ENCODE measurements at regions not wholly inside any gene's neighbourhood (a gene's known extent, or its start where the extent isn't known, plus 50 kb on each side); places are given as distances from the start of the nearest gene placed in this dataset.

GRCh38 chr13:23985060-23985459 is 87.8 kb upstream of the C1QTNF9B start (continued):
- TF ChIP-seq, protein P1, sequence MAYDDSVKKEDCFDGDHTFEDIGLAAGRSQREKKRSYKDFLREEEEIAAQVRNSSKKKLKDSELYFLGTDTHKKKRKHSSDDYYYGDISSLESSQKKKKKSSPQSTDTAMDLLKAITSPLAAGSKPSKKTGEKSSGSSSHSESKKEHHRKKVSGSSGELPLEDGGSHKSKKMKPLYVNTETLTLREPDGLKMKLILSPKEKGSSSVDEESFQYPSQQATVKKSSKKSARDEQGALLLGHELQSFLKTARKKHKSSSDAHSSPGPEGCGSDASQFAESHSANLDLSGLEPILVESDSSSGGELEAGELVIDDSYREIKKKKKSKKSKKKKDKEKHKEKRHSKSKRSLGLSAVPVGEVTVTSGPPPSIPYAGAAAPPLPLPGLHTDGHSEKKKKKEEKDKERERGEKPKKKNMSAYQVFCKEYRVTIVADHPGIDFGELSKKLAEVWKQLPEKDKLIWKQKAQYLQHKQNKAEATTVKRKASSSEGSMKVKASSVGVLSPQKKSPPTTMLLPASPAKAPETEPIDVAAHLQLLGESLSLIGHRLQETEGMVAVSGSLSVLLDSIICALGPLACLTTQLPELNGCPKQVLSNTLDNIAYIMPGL (CRISPR knock-in tag; IDR thresholded peaks at IDR 0.05; ENCODE audit: borderline replicate concordance), result no peak
- no peak for TF ChIP-seq SREBF2 (IDR thresholded peaks at IDR 0.05)
- no peak for TF ChIP-seq TP53 (CRISPR knock-in tag; IDR thresholded peaks at IDR 0.05)
- no peak for TF ChIP-seq ZFP36 (IDR thresholded peaks at IDR 0.05; ENCODE audit: borderline replicate concordance, partially characterized antibody)
- TF ChIP-seq CHD2 (IDR thresholded peaks at IDR 0.05; ENCODE audit: low read length, partially characterized antibody), result no peak
- no peak for TF ChIP-seq FOSB (CRISPR knock-in tag; IDR thresholded peaks at IDR 0.05)
- TF ChIP-seq CBX2 (IDR thresholded peaks at IDR 0.05; ENCODE audit: borderline replicate concordance, low read depth), result no peak
- no peak for TF ChIP-seq NR3C1 (IDR thresholded peaks at IDR 0.05)

DNA sequence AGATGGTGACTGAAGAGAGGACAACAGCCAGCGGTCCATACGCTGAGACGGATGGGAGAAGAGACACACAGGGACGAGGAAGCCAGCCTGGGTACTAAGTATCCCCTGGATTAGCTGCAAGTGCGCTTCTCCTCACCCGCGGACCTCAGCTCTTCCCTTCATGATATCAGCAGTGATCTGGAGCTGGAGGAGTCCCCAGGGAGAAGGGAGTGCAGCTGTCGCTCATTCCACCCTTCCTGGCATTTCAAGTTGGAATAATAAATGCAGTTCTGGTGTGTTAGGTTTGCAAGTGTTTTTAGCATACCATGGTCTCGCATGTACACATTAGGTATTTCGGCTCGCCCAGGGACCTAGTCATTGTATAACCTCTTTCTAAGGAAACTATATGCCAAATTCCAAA is 88.5 kb upstream of the C1QTNF9B start:
- no peak for FAIRE-seq

DNA sequence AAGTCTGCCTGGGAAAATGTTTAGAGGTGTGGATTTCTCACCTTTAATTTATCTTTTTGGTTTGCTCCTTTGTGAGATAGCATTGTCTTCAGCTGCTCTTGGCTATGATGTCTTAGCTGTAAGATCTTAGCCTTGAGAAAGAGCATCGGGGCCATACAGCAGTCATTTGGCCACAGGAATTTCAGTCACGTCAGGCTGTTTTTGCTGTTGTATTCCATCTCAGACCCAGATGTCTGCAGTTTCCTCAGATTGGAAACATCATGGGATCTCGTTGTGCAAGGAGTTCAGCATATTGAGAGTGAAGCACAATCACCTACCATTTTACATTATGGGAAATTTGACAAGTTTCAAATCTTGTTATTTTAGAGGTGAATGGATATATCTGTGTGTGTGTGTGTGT is 89.3 kb upstream of the C1QTNF9B start:
- ChIA-PET CTCF (no interaction called here), POLR2A (no interaction called here)
- H3K27ac ChIP-seq, result no peak overlapping the region
- no peaks in the 10 kb centered on the region for H3K9me3 ChIP-seq
- no peak overlapping the region for H3K4me2 ChIP-seq
- H3K4me3 ChIP-seq, result no peak overlapping the region
- H3K4me1 ChIP-seq, result no peaks in the 10 kb centered on the region
- DNase-seq (ENCODE audit: low read depth in 1 of 2, low spot score in 1 of 2) (no peak), FAIRE-seq (no peak), ATAC-seq (no peak)
- 54% methylated on average over 3 of the region's 3 CpGs for WGBS (ENCODE audit: missing lambda C conversion rate)
- TF ChIP-seq, protein P2, sequence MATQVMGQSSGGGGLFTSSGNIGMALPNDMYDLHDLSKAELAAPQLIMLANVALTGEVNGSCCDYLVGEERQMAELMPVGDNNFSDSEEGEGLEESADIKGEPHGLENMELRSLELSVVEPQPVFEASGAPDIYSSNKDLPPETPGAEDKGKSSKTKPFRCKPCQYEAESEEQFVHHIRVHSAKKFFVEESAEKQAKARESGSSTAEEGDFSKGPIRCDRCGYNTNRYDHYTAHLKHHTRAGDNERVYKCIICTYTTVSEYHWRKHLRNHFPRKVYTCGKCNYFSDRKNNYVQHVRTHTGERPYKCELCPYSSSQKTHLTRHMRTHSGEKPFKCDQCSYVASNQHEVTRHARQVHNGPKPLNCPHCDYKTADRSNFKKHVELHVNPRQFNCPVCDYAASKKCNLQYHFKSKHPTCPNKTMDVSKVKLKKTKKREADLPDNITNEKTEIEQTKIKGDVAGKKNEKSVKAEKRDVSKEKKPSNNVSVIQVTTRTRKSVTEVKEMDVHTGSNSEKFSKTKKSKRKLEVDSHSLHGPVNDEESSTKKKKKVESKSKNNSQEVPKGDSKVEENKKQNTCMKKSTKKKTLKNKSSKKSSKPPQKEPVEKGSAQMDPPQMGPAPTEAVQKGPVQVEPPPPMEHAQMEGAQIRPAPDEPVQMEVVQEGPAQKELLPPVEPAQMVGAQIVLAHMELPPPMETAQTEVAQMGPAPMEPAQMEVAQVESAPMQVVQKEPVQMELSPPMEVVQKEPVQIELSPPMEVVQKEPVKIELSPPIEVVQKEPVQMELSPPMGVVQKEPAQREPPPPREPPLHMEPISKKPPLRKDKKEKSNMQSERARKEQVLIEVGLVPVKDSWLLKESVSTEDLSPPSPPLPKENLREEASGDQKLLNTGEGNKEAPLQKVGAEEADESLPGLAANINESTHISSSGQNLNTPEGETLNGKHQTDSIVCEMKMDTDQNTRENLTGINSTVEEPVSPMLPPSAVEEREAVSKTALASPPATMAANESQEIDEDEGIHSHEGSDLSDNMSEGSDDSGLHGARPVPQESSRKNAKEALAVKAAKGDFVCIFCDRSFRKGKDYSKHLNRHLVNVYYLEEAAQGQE (IDR thresholded peaks at IDR 0.05), result no peak
- TF ChIP-seq POLR2AphosphoS2 (conservative IDR thresholded peaks at IDR 0.05; ENCODE audit: low read length), result no peak
- TF ChIP-seq, protein P3, sequence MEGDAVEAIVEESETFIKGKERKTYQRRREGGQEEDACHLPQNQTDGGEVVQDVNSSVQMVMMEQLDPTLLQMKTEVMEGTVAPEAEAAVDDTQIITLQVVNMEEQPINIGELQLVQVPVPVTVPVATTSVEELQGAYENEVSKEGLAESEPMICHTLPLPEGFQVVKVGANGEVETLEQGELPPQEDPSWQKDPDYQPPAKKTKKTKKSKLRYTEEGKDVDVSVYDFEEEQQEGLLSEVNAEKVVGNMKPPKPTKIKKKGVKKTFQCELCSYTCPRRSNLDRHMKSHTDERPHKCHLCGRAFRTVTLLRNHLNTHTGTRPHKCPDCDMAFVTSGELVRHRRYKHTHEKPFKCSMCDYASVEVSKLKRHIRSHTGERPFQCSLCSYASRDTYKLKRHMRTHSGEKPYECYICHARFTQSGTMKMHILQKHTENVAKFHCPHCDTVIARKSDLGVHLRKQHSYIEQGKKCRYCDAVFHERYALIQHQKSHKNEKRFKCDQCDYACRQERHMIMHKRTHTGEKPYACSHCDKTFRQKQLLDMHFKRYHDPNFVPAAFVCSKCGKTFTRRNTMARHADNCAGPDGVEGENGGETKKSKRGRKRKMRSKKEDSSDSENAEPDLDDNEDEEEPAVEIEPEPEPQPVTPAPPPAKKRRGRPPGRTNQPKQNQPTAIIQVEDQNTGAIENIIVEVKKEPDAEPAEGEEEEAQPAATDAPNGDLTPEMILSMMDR (IDR thresholded peaks at IDR 0.05), result no peak
- TF ChIP-seq HEYL (CRISPR knock-in tag; IDR thresholded peaks at IDR 0.05), result no peak
- no peak for TF ChIP-seq PHF8 (IDR thresholded peaks at IDR 0.05; ENCODE audit: borderline replicate concordance, low read depth)
- TF ChIP-seq FOSL2 (IDR thresholded peaks at IDR 0.05), result no peak
- TF ChIP-seq FOSL2 (CRISPR knock-in tag; IDR thresholded peaks at IDR 0.05), result no peak
- no peak for TF ChIP-seq TFCP2L1 (CRISPR knock-in tag; IDR thresholded peaks at IDR 0.05)
- no peak for TF ChIP-seq EHMT2 (IDR thresholded peaks at IDR 0.05; ENCODE audit: low read depth)
- no peak for TF ChIP-seq POLR2A (IDR thresholded peaks at IDR 0.05; ENCODE audit: low read length)

More for the DNA sequence above, 88.5 kb upstream of the C1QTNF9B start:
- Histone ChIP-seq H3K27ac (no peak overlapping the region), H3K4me3 (no peak overlapping the region), H3K4me1 (no peaks in the 10 kb centered on the region), H3K4me2 (no peak overlapping the region), H3K9me3 (no peaks in the 10 kb centered on the region)
- no peak for ATAC-seq
- WGBS (ENCODE audit: missing lambda C conversion rate), result 76% methylated on average over 11 of the region's 11 CpGs
- ChIA-PET CTCF (no interaction called here), POLR2A (no interaction called here)
- no peak for DNase-seq (ENCODE audit: low read depth in 1 of 2, low spot score in 1 of 2)
- TF ChIP-seq EHF (CRISPR knock-in tag; IDR thresholded peaks at IDR 0.05) (no peak), HOXB13 (CRISPR knock-in tag; IDR thresholded peaks at IDR 0.05; ENCODE audit: low read depth) (no peak), MYC (IDR thresholded peaks at IDR 0.05; ENCODE audit: borderline replicate concordance, low read length) (no peak), EP300 (IDR thresholded peaks at IDR 0.05) (no peak), KDM1A (IDR thresholded peaks at IDR 0.05; ENCODE audit: low read depth) (no peak), NPAS2 (CRISPR knock-in tag; IDR thresholded peaks at IDR 0.05; ENCODE audit: borderline replicate concordance) (no peak), NFE2L2 (conservative IDR thresholded peaks at IDR 0.05; ENCODE audit: low read length) (no peak), POLR2AphosphoS2 (conservative IDR thresholded peaks at IDR 0.05; ENCODE audit: low read length) (no peak), PHF8 (IDR thresholded peaks at IDR 0.05; ENCODE audit: borderline replicate concordance, low read depth) (no peak), MAFK (IDR thresholded peaks at IDR 0.05; ENCODE audit: partially characterized antibody) (no peak), POLR2A (IDR thresholded peaks at IDR 0.05; ENCODE audit: low read length) (no peak), HDAC2 (IDR thresholded peaks at IDR 0.05) (no peak), NR3C1 (IDR thresholded peaks at IDR 0.05) (no peak), EHMT2 (IDR thresholded peaks at IDR 0.05; ENCODE audit: low read depth) (no peak), HEYL (CRISPR knock-in tag; IDR thresholded peaks at IDR 0.05) (no peak), ZNF302 (CRISPR knock-in tag; IDR thresholded peaks at IDR 0.05) (no peak), ATOH8 (CRISPR knock-in tag; IDR thresholded peaks at IDR 0.05; ENCODE audit: low read depth) (no peak), HOXB5 (CRISPR knock-in tag; IDR thresholded peaks at IDR 0.05) (no peak)
- TF ChIP-seq, protein P4, sequence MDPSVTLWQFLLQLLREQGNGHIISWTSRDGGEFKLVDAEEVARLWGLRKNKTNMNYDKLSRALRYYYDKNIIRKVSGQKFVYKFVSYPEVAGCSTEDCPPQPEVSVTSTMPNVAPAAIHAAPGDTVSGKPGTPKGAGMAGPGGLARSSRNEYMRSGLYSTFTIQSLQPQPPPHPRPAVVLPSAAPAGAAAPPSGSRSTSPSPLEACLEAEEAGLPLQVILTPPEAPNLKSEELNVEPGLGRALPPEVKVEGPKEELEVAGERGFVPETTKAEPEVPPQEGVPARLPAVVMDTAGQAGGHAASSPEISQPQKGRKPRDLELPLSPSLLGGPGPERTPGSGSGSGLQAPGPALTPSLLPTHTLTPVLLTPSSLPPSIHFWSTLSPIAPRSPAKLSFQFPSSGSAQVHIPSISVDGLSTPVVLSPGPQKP (IDR thresholded peaks at IDR 0.05; ENCODE audit: low read depth, low read length), result no peak
